Amygdala (tissue), 56 donors: ENCODE measurements at regions not wholly inside any gene's neighbourhood (a gene's known extent, or its start where the extent isn't known, plus 50 kb on each side); places are given as distances from the start of the nearest gene placed in this dataset.
"Not testable (repeated sequence)": the region's sequence is repeated elsewhere in the genome, so short reads cannot be mapped to it uniquely, and the experiment has no call there.

Experiments
- DNase-seq, 56 donors: peaks; one replicate each; lab custom pipeline; 2025; lab: John Stamatoyannopoulos, UW

GRCh38 chr10:23918839-23919238, 290.1 kb upstream of the KIAA1217 start:
- no peak for DNase-seq

- DNase-seq = no peak
These were observed 281.2 kb upstream of the KIAA1217 start for GRCh38 chr10:23927576-23928325.

- DNase-seq = not testable (repeated sequence)
These were observed 274.9 kb upstream of the KIAA1217 start for GRCh38 chr10:23934023-23934422.

GRCh38 chr10:23945845-23946244, 263.1 kb upstream of the KIAA1217 start:
- no peak for DNase-seq

- DNase-seq = no peak
These were observed 257.1 kb upstream of the KIAA1217 start for GRCh38 chr10:23951841-23952240.

- no peak for DNase-seq
These were observed 253.3 kb upstream of the KIAA1217 start for GRCh38 chr10:23955456-23956225.

GRCh38 chr10:23965123-23965522, 243.8 kb upstream of the KIAA1217 start:
- no peak for DNase-seq

GRCh38 chr10:23965880-23966279, 243.1 kb upstream of the KIAA1217 start:
- DNase-seq = no peak

GRCh38 chr10:23966504-23967051, 242.4 kb upstream of the KIAA1217 start:
- no peak for DNase-seq

- no peak for DNase-seq
These were observed 240.6 kb upstream of the KIAA1217 start for GRCh38 chr10:23968301-23968700.

GRCh38 chr10:23974746-23975272, 234.1 kb upstream of the KIAA1217 start:
- DNase-seq = no peak

GRCh38 chr10:23975431-23975830, 233.5 kb upstream of the KIAA1217 start:
- no peak for DNase-seq

- DNase-seq = no peak
These were observed 232.7 kb upstream of the KIAA1217 start for GRCh38 chr10:23976275-23976674.

- no peak for DNase-seq
These were observed 230.6 kb upstream of the KIAA1217 start for GRCh38 chr10:23978317-23978716.

- DNase-seq = no peak
These were observed 228.8 kb upstream of the KIAA1217 start for GRCh38 chr10:23980094-23980493.

GRCh38 chr10:23981520-23982309, 227.2 kb upstream of the KIAA1217 start:
- no peak for DNase-seq

GRCh38 chr10:23984405-23984804, 224.5 kb upstream of the KIAA1217 start:
- not testable (repeated sequence) for DNase-seq

- DNase-seq = no peak
These were observed 220.9 kb upstream of the KIAA1217 start for GRCh38 chr10:23988006-23988405.

GRCh38 chr10:23994459-23995046, 214.4 kb upstream of the KIAA1217 start:
- DNase-seq = peak in 24 of 56 donors; percentile 0 to 72 (median 13)

GRCh38 chr10:23999445-23999844, 209.5 kb upstream of the KIAA1217 start:
- no peak for DNase-seq
